ENCODE measurements at regions not wholly inside any gene's neighbourhood (a gene's known extent, or its start where the extent isn't known, plus 50 kb on each side); places are given as distances from the start of the nearest gene placed in this dataset.

DNA sequence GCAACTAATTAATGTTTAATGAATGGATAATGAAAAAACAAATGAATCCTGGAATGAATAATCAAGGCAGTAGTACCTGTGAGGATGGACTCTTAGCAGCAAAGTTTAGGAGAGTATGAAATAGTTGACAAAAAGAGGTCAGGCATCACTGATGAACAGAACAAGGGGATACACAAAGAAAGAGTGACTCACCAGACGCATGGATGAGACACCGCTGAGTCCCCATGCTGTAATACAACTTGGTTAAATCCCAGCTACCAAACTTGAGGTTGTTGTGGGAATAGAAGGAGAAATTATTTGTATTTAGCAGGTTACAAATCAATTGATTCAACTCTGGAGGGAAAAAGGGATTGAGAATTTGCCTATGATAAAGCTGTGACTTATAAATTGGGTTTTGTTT lies 976.9 kb upstream of the TENM4 start:
- no peak for TF ChIP-seq EP300 (IDR thresholded peaks at IDR 0.05)
- no peak for TF ChIP-seq POLR2A (IDR thresholded peaks at IDR 0.05)

All from sigmoid colon (tissue), 4 donors.